ENCODE measurements at regions not wholly inside any gene's neighbourhood (a gene's known extent, or its start where the extent isn't known, plus 50 kb on each side); places are given as distances from the start of the nearest gene placed in this dataset.

DNA sequence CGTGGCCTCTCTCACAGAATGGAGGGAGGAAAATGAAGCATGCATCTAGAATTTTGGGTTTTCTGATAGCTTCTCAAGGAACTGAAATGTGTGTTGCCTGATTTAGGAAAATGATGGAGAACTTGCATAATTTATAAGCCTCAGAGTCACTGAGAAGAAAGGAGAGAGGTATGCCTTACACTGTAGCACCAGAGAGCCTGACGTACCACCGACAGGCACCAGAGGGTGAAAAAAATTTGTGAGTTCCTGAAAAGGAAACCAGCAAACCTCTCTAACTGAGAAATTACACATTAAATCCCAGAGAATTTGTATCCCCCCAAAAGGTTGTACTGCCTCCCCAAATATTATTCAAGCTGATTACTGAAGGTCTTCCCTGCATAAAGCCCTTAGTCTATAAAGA is 915.3 kb upstream of the SLITRK6 start:
- TF ChIP-seq, protein P1, sequence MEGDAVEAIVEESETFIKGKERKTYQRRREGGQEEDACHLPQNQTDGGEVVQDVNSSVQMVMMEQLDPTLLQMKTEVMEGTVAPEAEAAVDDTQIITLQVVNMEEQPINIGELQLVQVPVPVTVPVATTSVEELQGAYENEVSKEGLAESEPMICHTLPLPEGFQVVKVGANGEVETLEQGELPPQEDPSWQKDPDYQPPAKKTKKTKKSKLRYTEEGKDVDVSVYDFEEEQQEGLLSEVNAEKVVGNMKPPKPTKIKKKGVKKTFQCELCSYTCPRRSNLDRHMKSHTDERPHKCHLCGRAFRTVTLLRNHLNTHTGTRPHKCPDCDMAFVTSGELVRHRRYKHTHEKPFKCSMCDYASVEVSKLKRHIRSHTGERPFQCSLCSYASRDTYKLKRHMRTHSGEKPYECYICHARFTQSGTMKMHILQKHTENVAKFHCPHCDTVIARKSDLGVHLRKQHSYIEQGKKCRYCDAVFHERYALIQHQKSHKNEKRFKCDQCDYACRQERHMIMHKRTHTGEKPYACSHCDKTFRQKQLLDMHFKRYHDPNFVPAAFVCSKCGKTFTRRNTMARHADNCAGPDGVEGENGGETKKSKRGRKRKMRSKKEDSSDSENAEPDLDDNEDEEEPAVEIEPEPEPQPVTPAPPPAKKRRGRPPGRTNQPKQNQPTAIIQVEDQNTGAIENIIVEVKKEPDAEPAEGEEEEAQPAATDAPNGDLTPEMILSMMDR (conservative IDR thresholded peaks at IDR 0.05; ENCODE audit: low read depth), result no peak
- DNase-seq (ENCODE audit: low spot score), result no peak
- ChIA-PET POLR2A (ENCODE audit: low non-redundant PET) (no interaction called here), CTCF (interaction anchor here (0.6 to 0.7 kb wide), 2 partner anchors 126 to 744 kb away, joined by 3 read pairs; no protein-coding TSS in a partner anchor)
- no peak overlapping the region for H3K27ac ChIP-seq

DNA sequence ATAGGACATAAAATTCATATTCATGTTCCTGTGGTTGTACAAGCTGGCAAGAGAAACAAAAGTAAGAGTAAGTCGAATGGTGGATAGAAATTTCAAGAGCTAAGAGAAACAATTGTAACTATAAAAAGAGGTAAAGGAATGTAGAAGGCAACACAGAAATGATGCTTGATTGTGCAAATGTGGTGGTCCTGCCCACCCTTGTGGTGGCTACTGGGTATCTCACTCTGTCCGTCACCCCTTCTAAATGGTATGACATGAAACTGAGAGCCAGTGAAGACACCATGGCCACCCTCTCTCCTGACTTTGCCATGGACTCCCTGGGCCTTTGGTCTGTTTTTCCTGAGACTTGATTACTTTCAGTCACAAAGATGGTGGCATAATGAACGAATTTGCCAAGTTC is 925.9 kb upstream of the SLITRK6 start:
- DNase-seq (ENCODE audit: low spot score), result no peak
- CTCF ChIA-PET, result no interaction called here
- TF ChIP-seq, protein P1 (conservative IDR thresholded peaks at IDR 0.05; ENCODE audit: low read depth), result no peak
- no peak overlapping the region for H3K27ac ChIP-seq
- POLR2A ChIA-PET (ENCODE audit: low non-redundant PET), result no interaction called here

DNA sequence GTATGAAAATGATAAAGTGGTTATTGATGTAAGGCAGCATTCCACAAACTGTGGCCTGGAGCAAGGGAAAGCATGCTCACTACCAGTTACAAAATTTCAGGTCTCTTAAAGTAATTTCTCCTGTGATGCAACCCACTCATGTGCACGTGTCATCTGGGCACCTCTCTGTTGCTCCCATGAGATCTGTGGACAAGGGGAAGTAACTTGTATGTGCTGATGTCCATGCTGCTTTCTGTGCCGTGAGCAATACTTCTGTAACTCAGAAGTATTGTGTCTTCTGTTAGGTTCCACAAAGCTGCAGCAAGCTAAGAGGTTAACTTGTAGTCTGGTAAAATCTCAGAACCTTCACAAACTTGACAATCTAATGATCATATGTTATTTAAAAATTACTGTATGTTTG is 930.0 kb upstream of the SLITRK6 start:
- H3K27ac ChIP-seq, result no peak overlapping the region
- TF ChIP-seq, protein P1 (conservative IDR thresholded peaks at IDR 0.05; ENCODE audit: low read depth), result no peak
- CTCF ChIA-PET, result no interaction called here
- no peak for DNase-seq (ENCODE audit: low spot score)
- POLR2A ChIA-PET (ENCODE audit: low non-redundant PET), result no interaction called here

DNA sequence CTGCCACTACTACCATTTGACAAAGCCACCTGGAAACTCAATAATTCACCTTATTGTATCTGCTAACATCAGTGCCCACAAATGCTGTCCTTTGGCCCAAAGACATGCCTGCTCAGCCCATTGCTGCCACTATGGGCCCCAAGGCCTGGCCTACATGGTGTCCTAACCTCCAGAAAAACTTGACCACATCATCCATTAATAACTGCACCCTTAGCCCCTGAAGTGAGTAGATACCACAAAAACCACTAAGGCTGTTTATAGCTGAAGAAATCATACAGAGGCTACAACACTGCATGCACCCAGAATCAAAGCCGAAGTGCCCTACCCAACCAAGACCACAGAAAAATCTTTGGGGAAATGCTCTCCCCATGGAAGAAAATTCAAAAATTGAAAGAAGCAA is 932.8 kb upstream of the SLITRK6 start:
- no peak overlapping the region for H3K27ac ChIP-seq
- TF ChIP-seq, protein P1 (conservative IDR thresholded peaks at IDR 0.05; ENCODE audit: low read depth), result no peak
- DNase-seq (ENCODE audit: low spot score), result no peak
- ChIA-PET POLR2A (ENCODE audit: low non-redundant PET) (no interaction called here), CTCF (no interaction called here)

DNA sequence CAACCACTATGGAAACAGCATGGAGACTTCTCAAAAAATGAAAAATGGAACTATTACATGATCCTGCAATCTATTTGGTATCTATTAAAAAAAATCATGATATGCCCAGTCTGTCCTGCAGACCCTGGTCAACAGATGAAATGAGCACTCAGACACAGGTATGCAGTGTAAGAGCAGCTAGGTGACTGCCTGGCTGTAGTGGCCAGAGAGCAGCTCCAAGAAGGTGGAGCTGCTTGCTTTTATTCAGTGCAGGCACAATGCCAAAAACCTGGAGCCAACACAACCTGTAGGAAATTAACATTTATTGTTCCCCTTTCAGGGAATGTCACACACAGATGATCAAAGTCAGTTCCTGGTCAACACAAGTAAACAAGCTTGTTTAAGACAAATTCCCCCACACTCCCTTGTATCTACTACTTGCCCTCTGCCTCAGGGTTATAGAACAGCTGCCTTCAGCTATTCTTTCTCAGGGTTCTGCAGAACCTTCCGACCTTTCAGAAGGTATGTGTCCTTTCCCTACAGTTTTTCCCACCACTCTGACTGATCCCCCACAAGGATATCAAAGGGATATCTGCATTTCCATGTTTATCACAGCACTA is 933.7 kb upstream of the SLITRK5 start:
- POLR2A ChIA-PET (ENCODE audit: low non-redundant PET), result no interaction called here
- DNase-seq (ENCODE audit: low spot score), result no peak
- no peak overlapping the region for H3K27ac ChIP-seq
- CTCF ChIA-PET, result no interaction called here
- TF ChIP-seq, protein P1 (conservative IDR thresholded peaks at IDR 0.05; ENCODE audit: low read depth), result no peak

DNA sequence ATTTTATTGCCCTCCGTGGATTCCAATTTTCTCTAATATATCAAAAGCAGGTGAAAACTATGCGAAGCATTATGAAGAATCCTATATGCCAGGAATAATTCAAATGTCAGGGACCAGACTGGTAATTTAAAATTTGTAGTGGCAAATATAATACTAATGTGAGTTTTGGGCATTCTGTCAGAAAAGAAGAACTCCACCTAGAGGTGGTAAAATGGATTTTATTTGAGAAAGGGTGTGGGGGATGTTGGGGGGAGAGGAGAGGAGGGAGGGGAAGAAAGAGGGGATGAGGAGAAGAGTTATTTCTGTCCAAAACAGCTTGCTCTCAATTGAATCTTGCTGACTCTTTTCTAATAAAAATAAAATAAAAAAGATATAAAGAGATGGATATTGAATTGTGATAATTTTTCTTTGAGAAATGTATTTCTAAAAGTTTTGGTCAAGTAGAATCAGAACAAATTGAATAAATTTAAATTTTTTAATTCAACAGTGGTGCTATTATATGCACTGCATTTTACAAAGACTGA is 929.3 kb upstream of the SLITRK5 start:
- no peak overlapping the region for H3K27ac ChIP-seq
- CTCF ChIA-PET, result no interaction called here
- no peak for DNase-seq (ENCODE audit: low spot score)
- POLR2A ChIA-PET (ENCODE audit: low non-redundant PET), result no interaction called here
- TF ChIP-seq, protein P1 (conservative IDR thresholded peaks at IDR 0.05; ENCODE audit: low read depth), result no peak
